ENCODE measurements at regions not wholly inside any gene's neighbourhood (a gene's known extent, or its start where the extent isn't known, plus 50 kb on each side); places are given as distances from the start of the nearest gene placed in this dataset.

- DNase-seq (ENCODE audit: low read depth in 2 of 2, low spot score in 1 of 2) = no peak
Measured at GRCh38 chr9:80049096-80049782, 477.5 kb downstream of the TLE4 start.

GRCh38 chr9:80046481-80046880 is 474.7 kb downstream of the TLE4 start:
- no peak for DNase-seq (ENCODE audit: low read depth in 2 of 2, low spot score in 1 of 2)

- no peak for DNase-seq (ENCODE audit: low read depth in 2 of 2, low spot score in 1 of 2)
Measured at GRCh38 chr9:80041821-80042220, 470.1 kb downstream of the TLE4 start.

GRCh38 chr9:80040457-80040856 is 468.7 kb downstream of the TLE4 start:
- DNase-seq (ENCODE audit: low read depth in 2 of 2, low spot score in 1 of 2) = no peak

GRCh38 chr9:80030801-80031200 is 459.0 kb downstream of the TLE4 start:
- DNase-seq (ENCODE audit: low read depth in 2 of 2, low spot score in 1 of 2) = no peak

GRCh38 chr9:80028501-80028900 is 456.7 kb downstream of the TLE4 start:
- DNase-seq (ENCODE audit: low read depth in 2 of 2, low spot score in 1 of 2) = no peak

GRCh38 chr9:80025796-80026520 is 454.2 kb downstream of the TLE4 start:
- no peak for DNase-seq (ENCODE audit: low read depth in 2 of 2, low spot score in 1 of 2)

GRCh38 chr9:80025131-80025530 is 453.4 kb downstream of the TLE4 start:
- DNase-seq (ENCODE audit: low read depth in 2 of 2, low spot score in 1 of 2) = no peak

- no peak for DNase-seq (ENCODE audit: low read depth in 2 of 2, low spot score in 1 of 2)
Measured at GRCh38 chr9:80020530-80020929, 448.8 kb downstream of the TLE4 start.

- no peak for DNase-seq (ENCODE audit: low read depth in 2 of 2, low spot score in 1 of 2)
Measured at GRCh38 chr9:80020056-80020455, 448.3 kb downstream of the TLE4 start.

GRCh38 chr9:80013891-80014290 is 442.1 kb downstream of the TLE4 start:
- DNase-seq (ENCODE audit: low read depth in 2 of 2, low spot score in 1 of 2) = no peak

- DNase-seq (ENCODE audit: low read depth in 2 of 2, low spot score in 1 of 2) = no peak
Measured at GRCh38 chr9:80012557-80013330, 441.0 kb downstream of the TLE4 start.

GRCh38 chr9:80009204-80009603 is 437.4 kb downstream of the TLE4 start:
- DNase-seq (ENCODE audit: low read depth in 2 of 2, low spot score in 1 of 2) = no peak

- DNase-seq (ENCODE audit: low read depth in 2 of 2, low spot score in 1 of 2) = no peak
Measured at GRCh38 chr9:80004714-80005113, 432.9 kb downstream of the TLE4 start.

- DNase-seq (ENCODE audit: low read depth in 2 of 2, low spot score in 1 of 2) = no peak
Measured at GRCh38 chr9:79990536-79990935, 418.8 kb downstream of the TLE4 start.

- no peak for DNase-seq (ENCODE audit: low read depth in 2 of 2, low spot score in 1 of 2)
Measured at GRCh38 chr9:79989079-79989478, 417.3 kb downstream of the TLE4 start.

GRCh38 chr9:79988126-79988525 is 416.4 kb downstream of the TLE4 start:
- DNase-seq (ENCODE audit: low read depth in 2 of 2, low spot score in 1 of 2) = no peak

GRCh38 chr9:79986437-79986836 is 414.7 kb downstream of the TLE4 start:
- DNase-seq (ENCODE audit: low read depth in 2 of 2, low spot score in 1 of 2) = no peak

GRCh38 chr9:79985772-79986171 is 414.0 kb downstream of the TLE4 start:
- no peak for DNase-seq (ENCODE audit: low read depth in 2 of 2, low spot score in 1 of 2)

GRCh38 chr9:79985264-79985663 is 413.5 kb downstream of the TLE4 start:
- DNase-seq (ENCODE audit: low read depth in 2 of 2, low spot score in 1 of 2) = no peak

GRCh38 chr9:79984429-79985067 is 412.8 kb downstream of the TLE4 start:
- no peak for DNase-seq (ENCODE audit: low read depth in 2 of 2, low spot score in 1 of 2)

GRCh38 chr9:79980432-79980831 is 408.7 kb downstream of the TLE4 start:
- no peak for DNase-seq (ENCODE audit: low read depth in 2 of 2, low spot score in 1 of 2)
